ENCODE measurements at regions not wholly inside any gene's neighbourhood (a gene's known extent, or its start where the extent isn't known, plus 50 kb on each side); places are given as distances from the start of the nearest gene placed in this dataset.
"Not testable (repeated sequence)": the region's sequence is repeated elsewhere in the genome, so short reads cannot be mapped to it uniquely, and the experiment has no call there.

GRCh38 chr19:32038961-32039360 is 306.4 kb upstream of the ZNF507 start:
- DNase-seq (ENCODE audit: low spot score), result no peak

- no peak for DNase-seq (ENCODE audit: low spot score)
Observed at GRCh38 chr19:32039440-32039839, 306.0 kb upstream of the ZNF507 start.

GRCh38 chr19:32040236-32040635 is 305.2 kb upstream of the ZNF507 start:
- DNase-seq (ENCODE audit: low spot score), result no peak

GRCh38 chr19:32041681-32042292 is 303.6 kb upstream of the ZNF507 start:
- DNase-seq (ENCODE audit: low spot score), result peak; percentile 28

- DNase-seq (ENCODE audit: low spot score), result no peak
Observed at GRCh38 chr19:32047788-32048187, 297.6 kb upstream of the ZNF507 start.

- no peak for DNase-seq (ENCODE audit: low spot score)
Observed at GRCh38 chr19:32053376-32053775, 292.0 kb upstream of the ZNF507 start.

GRCh38 chr19:32053861-32054260 is 291.5 kb upstream of the ZNF507 start:
- no peak for DNase-seq (ENCODE audit: low spot score)

GRCh38 chr19:32058131-32058530 is 287.3 kb upstream of the ZNF507 start:
- DNase-seq (ENCODE audit: low spot score), result no peak

GRCh38 chr19:32061315-32061714 is 284.1 kb upstream of the ZNF507 start:
- DNase-seq (ENCODE audit: low spot score), result no peak

GRCh38 chr19:32063601-32064000 is 281.8 kb upstream of the ZNF507 start:
- DNase-seq (ENCODE audit: low spot score), result no peak

GRCh38 chr19:32066056-32066455 is 279.4 kb upstream of the ZNF507 start:
- DNase-seq (ENCODE audit: low spot score), result no peak

- DNase-seq (ENCODE audit: low spot score), result no peak
Observed at GRCh38 chr19:32067685-32068084, 277.7 kb upstream of the ZNF507 start.

- no peak for DNase-seq (ENCODE audit: low spot score)
Observed at GRCh38 chr19:32068793-32069192, 276.6 kb upstream of the ZNF507 start.

GRCh38 chr19:32070101-32070500 is 275.3 kb upstream of the ZNF507 start:
- DNase-seq (ENCODE audit: low spot score), result no peak

- DNase-seq (ENCODE audit: low spot score), result no peak
Observed at GRCh38 chr19:32082028-32082427, 263.4 kb upstream of the ZNF507 start.

GRCh38 chr19:32084756-32085363 is 260.6 kb upstream of the ZNF507 start:
- DNase-seq (ENCODE audit: low spot score), result not testable (repeated sequence)

GRCh38 chr19:32091241-32091640 is 254.2 kb upstream of the ZNF507 start:
- DNase-seq (ENCODE audit: low spot score), result no peak

GRCh38 chr19:32097011-32097410 is 248.4 kb upstream of the ZNF507 start:
- DNase-seq (ENCODE audit: low spot score), result no peak

GRCh38 chr19:32097620-32098019 is 247.8 kb upstream of the ZNF507 start:
- no peak for DNase-seq (ENCODE audit: low spot score)

- no peak for DNase-seq (ENCODE audit: low spot score)
Observed at GRCh38 chr19:32098968-32099367, 246.4 kb upstream of the ZNF507 start.

- DNase-seq (ENCODE audit: low spot score), result no peak
Observed at GRCh38 chr19:32101206-32101605, 244.2 kb upstream of the ZNF507 start.

GRCh38 chr19:32103541-32103940 is 241.9 kb upstream of the ZNF507 start:
- no peak for DNase-seq (ENCODE audit: low spot score)

- DNase-seq (ENCODE audit: low spot score), result no peak
Observed at GRCh38 chr19:32104153-32104849, 241.1 kb upstream of the ZNF507 start.

- no peak for DNase-seq (ENCODE audit: low spot score)
Observed at GRCh38 chr19:32104850-32105235, 240.6 kb upstream of the ZNF507 start.

Measured in activated CD4-positive, alpha-beta T cell treated with anti-CD3 and anti-CD28 coated beads, Interleukin-2, Interleukin-4, amounts not matched to agents 100 ng/mL and 50 ng/mL, durations not matched to agents 16 hours and 8 hours (primary cell).